HG02938 (cell line): ENCODE measurements at regions not wholly inside any gene's neighbourhood (a gene's known extent, or its start where the extent isn't known, plus 50 kb on each side); places are given as distances from the start of the nearest gene placed in this dataset.
"Not testable (repeated sequence)": the region's sequence is repeated elsewhere in the genome, so short reads cannot be mapped to it uniquely, and the experiment has no call there.

ENCODE experiments used
- ATAC-seq: cut with Tn5 transposase; IDR thresholded peaks from one replicate; pipeline ENCODE4 v1.9.1; 2021; ENCODE audit warnings: mild to moderate bottlenecking, moderate library complexity; ENCODE audit not compliant: unreplicated experiment

- ATAC-seq: not testable (repeated sequence)
These were observed 249.2 kb upstream of the USP15 start for GRCh38 chr12:62010973-62011372.

- no peak for ATAC-seq
These were observed 245.9 kb upstream of the USP15 start for GRCh38 chr12:62014330-62014729.

- no peak for ATAC-seq
These were observed 244.2 kb upstream of the USP15 start for GRCh38 chr12:62016021-62016420.

GRCh38 chr12:62021808-62022207 is 238.4 kb upstream of the USP15 start:
- no peak for ATAC-seq

GRCh38 chr12:62028536-62028935 is 231.7 kb upstream of the USP15 start:
- ATAC-seq: no peak

- ATAC-seq: no peak
These were observed 227.3 kb upstream of the USP15 start for GRCh38 chr12:62032870-62033269.

GRCh38 chr12:62044450-62045135 is 215.6 kb upstream of the USP15 start:
- no peak for ATAC-seq

- ATAC-seq: no peak
These were observed 215.0 kb upstream of the USP15 start for GRCh38 chr12:62045211-62045610.

GRCh38 chr12:62050785-62051184 is 209.4 kb upstream of the USP15 start:
- no peak for ATAC-seq

- ATAC-seq: no peak
These were observed 190.2 kb upstream of the USP15 start for GRCh38 chr12:62069976-62070375.

GRCh38 chr12:62073236-62073635 is 187.0 kb upstream of the USP15 start:
- not testable (repeated sequence) for ATAC-seq

GRCh38 chr12:62075870-62076269 is 184.3 kb upstream of the USP15 start:
- peak; percentile 57 for ATAC-seq

- ATAC-seq: no peak
These were observed 182.2 kb upstream of the USP15 start for GRCh38 chr12:62078020-62078419.

GRCh38 chr12:62082448-62082847 is 177.8 kb upstream of the USP15 start:
- ATAC-seq: no peak

GRCh38 chr12:62098132-62098531 is 162.1 kb upstream of the USP15 start:
- no peak for ATAC-seq

- no peak for ATAC-seq
These were observed 156.5 kb upstream of the USP15 start for GRCh38 chr12:62103748-62104147.

- ATAC-seq: no peak
These were observed 153.5 kb upstream of the USP15 start for GRCh38 chr12:62106547-62107185.

- no peak for ATAC-seq
These were observed 146.7 kb upstream of the USP15 start for GRCh38 chr12:62113366-62114011.

GRCh38 chr12:62116986-62117385 is 143.2 kb upstream of the USP15 start:
- no peak for ATAC-seq

- peak; percentile 94 for ATAC-seq
These were observed 136.4 kb upstream of the USP15 start for GRCh38 chr12:62123721-62124203.

- no peak for ATAC-seq
These were observed 132.7 kb upstream of the USP15 start for GRCh38 chr12:62127516-62127915.
